ENCODE measurements at regions not wholly inside any gene's neighbourhood (a gene's known extent, or its start where the extent isn't known, plus 50 kb on each side); places are given as distances from the start of the nearest gene placed in this dataset.
A peak's percentile ranks its signal among the peaks of the same experiment; 100 is the strongest.
"Not testable (repeated sequence)": the region's sequence is repeated elsewhere in the genome, so short reads cannot be mapped to it uniquely, and the experiment has no call there.

- no peak for DNase-seq (ENCODE audit: low read depth)
- TF ChIP-seq, protein P1, sequence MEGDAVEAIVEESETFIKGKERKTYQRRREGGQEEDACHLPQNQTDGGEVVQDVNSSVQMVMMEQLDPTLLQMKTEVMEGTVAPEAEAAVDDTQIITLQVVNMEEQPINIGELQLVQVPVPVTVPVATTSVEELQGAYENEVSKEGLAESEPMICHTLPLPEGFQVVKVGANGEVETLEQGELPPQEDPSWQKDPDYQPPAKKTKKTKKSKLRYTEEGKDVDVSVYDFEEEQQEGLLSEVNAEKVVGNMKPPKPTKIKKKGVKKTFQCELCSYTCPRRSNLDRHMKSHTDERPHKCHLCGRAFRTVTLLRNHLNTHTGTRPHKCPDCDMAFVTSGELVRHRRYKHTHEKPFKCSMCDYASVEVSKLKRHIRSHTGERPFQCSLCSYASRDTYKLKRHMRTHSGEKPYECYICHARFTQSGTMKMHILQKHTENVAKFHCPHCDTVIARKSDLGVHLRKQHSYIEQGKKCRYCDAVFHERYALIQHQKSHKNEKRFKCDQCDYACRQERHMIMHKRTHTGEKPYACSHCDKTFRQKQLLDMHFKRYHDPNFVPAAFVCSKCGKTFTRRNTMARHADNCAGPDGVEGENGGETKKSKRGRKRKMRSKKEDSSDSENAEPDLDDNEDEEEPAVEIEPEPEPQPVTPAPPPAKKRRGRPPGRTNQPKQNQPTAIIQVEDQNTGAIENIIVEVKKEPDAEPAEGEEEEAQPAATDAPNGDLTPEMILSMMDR (IDR thresholded peaks at IDR 0.05; ENCODE audit: control insufficient read depth, extremely low read depth, insufficient read depth): no peak
- no peak overlapping the region for H3K4me3 ChIP-seq (ENCODE audit: low read depth, low read length)
Measured at GRCh38 chr1:96522927-96523326, 198.7 kb upstream of the PTBP2 start.

DNA sequence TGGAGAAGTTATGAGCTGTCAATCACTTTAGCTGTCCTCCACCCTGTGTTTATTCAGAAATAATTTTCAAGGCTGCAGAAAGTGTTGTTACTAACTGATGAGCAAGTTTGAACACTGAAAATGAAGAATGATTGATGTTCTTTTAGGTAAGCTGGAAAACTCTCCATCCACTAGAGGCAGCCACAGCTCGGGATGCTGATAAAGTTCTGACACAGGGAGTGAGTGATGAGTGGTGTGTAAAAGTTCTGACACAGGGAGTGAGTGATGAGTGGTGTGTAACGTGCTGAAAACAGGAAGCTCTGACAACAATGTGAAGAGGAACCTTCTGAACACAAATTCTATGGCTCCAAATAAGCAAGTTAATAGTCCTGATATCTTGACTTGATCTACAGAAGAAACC is 197.5 kb upstream of the PTBP2 start:
- no peak for DNase-seq (ENCODE audit: low read depth)
- TF ChIP-seq, protein P1 (IDR thresholded peaks at IDR 0.05; ENCODE audit: control insufficient read depth, extremely low read depth, insufficient read depth): peak; percentile 21; the same call in 1 of the 2 replicates
- H3K4me3 ChIP-seq (ENCODE audit: low read depth, low read length): no peak overlapping the region

- no peak for DNase-seq (ENCODE audit: low read depth)
- TF ChIP-seq, protein P1 (IDR thresholded peaks at IDR 0.05; ENCODE audit: control insufficient read depth, extremely low read depth, insufficient read depth): no peak
Measured at GRCh38 chr1:96525657-96526557, 195.7 kb upstream of the PTBP2 start.

GRCh38 chr1:96528672-96529071 is 192.9 kb upstream of the PTBP2 start:
- DNase-seq (ENCODE audit: low read depth); H3K4me3 ChIP-seq (ENCODE audit: low read depth, low read length): not testable (repeated sequence)

More at GRCh38 chr1:96525657-96526557, 195.7 kb upstream of the PTBP2 start:
- H3K4me3 ChIP-seq (ENCODE audit: low read depth, low read length): no peak overlapping the region

GRCh38 chr1:96533820-96534219 is 187.8 kb upstream of the PTBP2 start:
- DNase-seq (ENCODE audit: low read depth): no peak
- TF ChIP-seq, protein P1 (IDR thresholded peaks at IDR 0.05; ENCODE audit: control insufficient read depth, extremely low read depth, insufficient read depth): no peak
- no peak overlapping the region for H3K4me3 ChIP-seq (ENCODE audit: low read depth, low read length)

DNA sequence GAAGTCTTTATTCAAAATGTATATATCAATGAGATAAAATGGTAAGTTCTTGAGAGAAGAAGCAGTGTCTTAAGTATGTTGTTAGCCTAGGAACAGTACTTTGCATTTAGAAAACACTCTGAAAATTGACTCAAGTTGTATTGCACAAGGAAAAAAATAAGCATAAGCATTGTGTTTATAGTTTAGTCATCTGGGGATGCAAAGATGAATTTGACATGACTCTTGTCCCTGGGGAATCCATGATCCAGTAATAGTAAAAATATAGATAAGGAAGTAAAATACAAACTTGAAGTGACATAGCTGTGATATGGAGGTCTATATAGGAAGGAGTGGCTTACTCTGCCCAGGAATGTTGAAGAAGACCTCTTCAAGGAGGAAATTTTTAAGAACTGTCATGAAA is 185.0 kb upstream of the PTBP2 start:
- TF ChIP-seq, protein P1 (IDR thresholded peaks at IDR 0.05; ENCODE audit: control insufficient read depth, extremely low read depth, insufficient read depth): no peak
- H3K4me3 ChIP-seq (ENCODE audit: low read depth, low read length): no peak overlapping the region

DNA sequence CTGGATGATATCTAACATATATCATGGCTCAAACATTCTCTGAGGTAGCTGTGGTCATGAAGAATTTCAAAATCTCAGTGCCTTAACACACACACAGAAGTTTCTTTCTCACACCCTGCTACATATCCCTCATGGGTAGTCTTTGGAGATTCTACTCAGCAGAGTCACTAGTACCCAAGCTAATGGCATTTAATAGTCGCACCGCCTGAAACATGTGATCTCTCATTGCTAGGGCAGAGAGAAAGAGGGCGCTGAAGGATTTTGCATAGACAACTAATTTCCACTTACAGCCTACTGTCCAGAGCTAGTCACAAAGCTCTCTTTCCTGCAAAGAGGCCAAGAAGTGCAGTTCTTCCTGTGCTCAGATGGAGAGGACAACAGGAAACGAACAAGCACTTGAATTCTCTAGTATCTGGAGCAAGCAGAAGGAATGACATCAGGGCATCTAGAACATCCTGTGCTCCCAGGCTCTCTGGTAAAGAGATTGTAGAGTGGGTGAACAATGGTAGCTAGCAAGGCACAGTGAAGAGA is 183.4 kb upstream of the PTBP2 start:
- TF ChIP-seq, protein P1 (IDR thresholded peaks at IDR 0.05; ENCODE audit: control insufficient read depth, extremely low read depth, insufficient read depth): peak; percentile 16; the same call in 1 of the 2 replicates
- no peak for DNase-seq (ENCODE audit: low read depth)

More for the DNA sequence above, 185.0 kb upstream of the PTBP2 start:
- no peak for DNase-seq (ENCODE audit: low read depth)

More for the DNA sequence above, 183.4 kb upstream of the PTBP2 start:
- H3K4me3 ChIP-seq (ENCODE audit: low read depth, low read length): no peak overlapping the region
